GM18507 (cell line): ENCODE measurements at regions not wholly inside any gene's neighbourhood (a gene's known extent, or its start where the extent isn't known, plus 50 kb on each side); places are given as distances from the start of the nearest gene placed in this dataset.

Source experiments
- DNase-seq: peaks from one replicate; pipeline ENCODE4 v3.0.0; 2011; ENCODE audit warnings: low read depth; ENCODE audit not compliant: insufficient read length; ENCODE audit errors: extremely low spot score
- FAIRE-seq: peaks from 2 replicates; lab custom pipeline; 2011; peaks lifted over from hg19 to GRCh38; lab: Jason Lieb, UNC

- FAIRE-seq (no peak), DNase-seq (no peak)
Observed at GRCh38 chr22:49325531-49326395, 501.9 kb downstream of the BRD1 start.

DNA sequence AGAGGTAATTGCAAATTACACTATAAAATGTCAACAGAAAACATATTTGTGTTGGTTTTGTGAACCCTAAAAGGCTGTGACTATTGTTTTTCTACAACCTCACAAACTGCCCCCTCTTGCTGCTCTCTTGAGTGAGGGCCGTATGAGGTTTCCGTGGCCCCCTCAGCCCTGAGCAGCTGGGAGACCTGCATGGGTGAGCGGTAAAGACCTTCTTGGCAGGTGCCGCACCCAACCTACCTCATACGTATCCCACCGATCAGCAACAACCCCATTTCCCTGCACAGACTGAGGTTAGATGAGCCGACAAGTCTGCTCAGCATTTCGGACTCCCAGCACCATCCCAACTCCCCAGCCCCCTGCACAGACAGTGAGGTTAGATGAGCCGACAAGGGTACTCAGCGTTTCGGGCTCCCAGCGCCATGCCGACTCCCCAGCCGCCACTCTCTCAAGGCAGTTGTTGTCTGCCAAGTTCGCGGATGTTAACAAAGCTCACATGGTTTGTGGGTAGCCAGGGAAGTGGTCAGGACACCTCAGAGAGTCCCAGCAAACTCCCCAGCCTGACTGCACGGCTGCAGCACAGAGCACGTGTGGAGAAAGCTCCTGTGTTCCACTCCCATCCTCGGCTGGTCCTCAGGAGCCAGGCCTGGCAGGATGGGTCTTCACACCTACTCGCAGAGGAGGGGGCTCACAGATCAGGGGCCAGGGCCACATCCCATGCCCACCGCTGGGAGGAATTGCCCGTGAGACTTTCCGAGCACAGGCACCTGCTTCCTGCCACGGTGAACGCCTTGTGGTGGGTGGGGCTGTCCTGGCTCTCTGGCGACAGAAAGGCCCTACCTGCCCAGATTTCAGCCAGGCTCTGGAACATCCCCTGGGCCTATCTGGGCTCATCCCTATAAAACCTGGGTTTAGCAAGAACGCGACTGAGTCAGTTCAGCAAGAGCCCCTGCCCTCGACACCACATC is 502.9 kb downstream of the BRD1 start:
- no peak for DNase-seq

DNA sequence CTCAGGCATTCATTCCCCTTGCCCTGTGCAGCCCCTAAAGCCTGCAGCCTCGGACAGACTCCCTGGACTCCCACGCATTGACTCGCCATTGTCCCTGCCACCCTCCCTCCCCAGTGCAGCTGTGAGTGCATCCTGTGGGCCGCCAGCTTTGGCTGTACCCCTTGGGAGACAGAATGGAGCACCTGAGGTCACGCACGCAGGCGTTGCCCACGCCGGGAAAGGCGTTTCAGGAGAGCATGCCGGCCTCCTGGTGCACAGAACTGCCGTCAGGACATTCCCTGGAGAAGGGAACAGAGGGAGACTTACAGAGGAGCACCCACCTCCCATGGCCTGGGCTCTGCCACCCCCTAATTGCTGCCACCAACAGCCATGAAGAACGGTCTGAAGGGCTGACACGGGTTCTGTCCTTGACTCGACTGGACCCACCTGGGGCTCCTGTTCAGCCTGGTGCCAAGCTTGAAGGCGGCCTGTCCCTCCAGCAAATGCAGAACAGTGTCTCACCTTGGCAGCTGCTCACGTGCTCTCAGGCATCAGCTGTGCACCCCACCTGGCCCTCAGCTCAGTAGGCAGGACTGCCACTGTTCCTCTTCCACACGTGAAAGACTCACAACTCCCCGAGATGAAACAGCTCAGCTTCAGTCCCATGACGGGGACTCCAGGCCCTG is 503.8 kb downstream of the BRD1 start:
- DNase-seq (no peak), FAIRE-seq (no peak)

More for the DNA sequence above, 502.9 kb downstream of the BRD1 start:
- FAIRE-seq, result no peak

DNA sequence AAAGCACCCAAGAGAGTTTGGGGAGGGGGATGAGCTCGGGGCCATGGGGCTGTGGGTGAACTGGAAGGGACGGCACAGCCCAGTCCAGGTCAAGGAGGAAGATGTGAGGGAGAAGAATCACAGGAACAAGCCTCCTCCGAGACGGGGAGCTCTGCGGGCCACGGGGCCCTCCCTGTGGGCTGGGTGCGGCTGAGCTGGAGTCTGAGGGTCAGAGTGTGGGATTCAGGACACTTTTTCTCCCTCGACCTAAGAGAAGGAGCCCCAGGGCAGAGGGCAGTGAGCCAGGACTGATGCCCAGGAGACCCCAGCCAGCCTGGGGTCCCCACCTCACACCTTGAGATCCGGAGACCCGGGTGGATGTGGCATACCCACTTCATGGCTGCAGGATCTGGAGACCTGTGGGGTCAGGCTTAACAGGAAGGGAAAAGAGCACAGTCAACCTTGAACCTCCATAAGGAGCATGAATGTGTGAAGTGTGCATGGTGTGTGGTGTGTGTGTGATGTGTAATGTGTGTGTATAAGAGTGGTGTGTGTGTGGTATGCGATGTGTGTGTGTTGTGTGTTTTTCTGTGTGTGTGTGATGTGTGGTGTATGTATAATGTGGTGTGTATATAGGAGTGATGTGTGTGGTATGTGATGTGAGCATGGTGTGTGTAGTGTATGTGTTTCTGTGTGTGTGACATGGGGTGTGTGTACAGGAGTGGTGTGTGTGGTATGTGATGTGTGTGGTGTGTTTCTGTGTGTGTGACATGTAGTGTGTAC is 504.6 kb downstream of the BRD1 start:
- DNase-seq, result no peak
- no peak for FAIRE-seq

GRCh38 chr22:49322231-49322630 is 505.4 kb downstream of the BRD1 start:
- DNase-seq, result no peak
- FAIRE-seq, result no peak

- no peak for DNase-seq
- FAIRE-seq, result no peak
Observed at GRCh38 chr22:49321477-49322055, 506.1 kb downstream of the BRD1 start.

DNA sequence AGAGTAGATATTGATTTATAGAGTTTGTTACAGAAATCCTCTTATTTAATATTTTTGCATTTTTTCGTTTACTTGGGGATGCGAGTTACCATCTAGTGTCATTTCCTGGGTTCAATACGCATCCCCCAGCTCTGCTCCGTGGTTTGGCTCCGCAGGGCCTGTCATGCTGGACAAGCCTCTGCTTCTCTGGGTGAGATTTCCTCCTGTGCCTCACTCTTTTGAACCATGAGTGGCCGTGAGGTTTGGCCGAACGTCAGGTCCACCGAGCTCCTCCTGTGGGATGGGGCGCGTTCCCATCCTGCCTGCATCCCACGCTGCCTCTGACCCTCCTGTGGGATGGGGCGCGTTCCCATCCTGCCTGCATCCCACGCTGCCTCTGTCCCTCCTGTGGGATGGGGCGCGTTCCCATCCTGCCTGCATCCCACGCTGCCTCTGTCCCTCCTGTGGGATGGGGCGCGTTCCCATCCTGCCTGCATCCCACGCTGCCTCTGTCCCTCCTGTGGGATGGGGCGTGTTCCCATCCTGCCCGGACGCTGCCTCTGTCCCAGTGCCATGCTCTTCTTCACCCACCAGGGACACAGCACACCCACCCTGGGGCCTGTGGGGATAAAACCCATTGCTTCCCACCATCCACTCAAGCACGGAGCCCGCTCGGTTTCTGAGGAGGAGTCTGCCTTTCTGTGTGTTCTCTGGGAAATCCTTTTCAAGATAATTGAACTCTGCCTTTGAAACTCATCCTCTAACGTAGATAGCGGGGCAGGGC is 506.8 kb downstream of the BRD1 start:
- DNase-seq (no peak), FAIRE-seq (no peak)

- DNase-seq, result no peak
- no peak for FAIRE-seq
Observed at GRCh38 chr22:49317369-49317768, 510.3 kb downstream of the BRD1 start.

DNA sequence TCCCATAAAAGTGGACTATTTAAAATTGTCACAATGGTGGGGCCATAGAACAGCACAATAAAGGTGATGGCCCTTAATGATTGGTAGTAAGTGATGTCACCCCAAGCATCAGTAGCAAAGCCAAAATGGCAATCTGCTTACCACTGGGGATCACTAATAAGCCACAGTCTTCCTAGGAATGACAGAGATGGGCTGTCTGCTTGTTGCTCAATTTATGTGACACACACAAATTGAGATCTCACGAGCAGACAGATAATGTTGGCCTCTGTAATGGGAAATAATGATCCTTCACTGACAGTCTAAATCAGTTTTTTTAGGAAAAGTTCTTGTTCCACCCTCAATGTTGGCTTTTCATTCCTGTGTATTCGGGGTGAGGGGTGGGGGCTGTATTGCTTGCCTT is 515.1 kb downstream of the BRD1 start:
- FAIRE-seq (no peak), DNase-seq (no peak)

- no peak for FAIRE-seq
- DNase-seq, result no peak
Observed at GRCh38 chr22:49310354-49310753, 517.3 kb downstream of the BRD1 start.

DNA sequence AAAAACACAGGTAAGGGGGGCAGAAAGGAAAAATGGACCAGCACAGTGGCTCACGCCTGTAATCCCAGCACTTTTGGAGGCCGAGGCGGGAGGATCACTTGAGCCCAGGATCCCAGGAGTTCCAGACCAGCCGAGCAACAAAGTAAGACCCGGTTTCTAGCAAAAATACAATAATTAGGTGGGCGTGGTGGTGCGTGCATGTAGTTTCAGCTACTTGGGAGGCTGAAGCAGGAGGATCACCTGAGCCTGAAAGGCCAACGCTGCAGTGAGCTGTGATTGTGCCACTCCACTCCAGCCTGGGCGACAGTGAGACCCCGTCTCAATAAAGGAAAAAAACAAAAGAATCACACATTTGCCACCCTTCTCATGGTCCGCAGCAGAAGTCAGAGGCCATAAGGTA is 519.4 kb downstream of the BRD1 start:
- FAIRE-seq (no peak), DNase-seq (no peak)

- FAIRE-seq (no peak), DNase-seq (no peak)
Observed at GRCh38 chr22:49307870-49308269, 519.8 kb downstream of the BRD1 start.

GRCh38 chr22:49307481-49307830 is 520.2 kb downstream of the BRD1 start:
- FAIRE-seq (no peak), DNase-seq (no peak)

DNA sequence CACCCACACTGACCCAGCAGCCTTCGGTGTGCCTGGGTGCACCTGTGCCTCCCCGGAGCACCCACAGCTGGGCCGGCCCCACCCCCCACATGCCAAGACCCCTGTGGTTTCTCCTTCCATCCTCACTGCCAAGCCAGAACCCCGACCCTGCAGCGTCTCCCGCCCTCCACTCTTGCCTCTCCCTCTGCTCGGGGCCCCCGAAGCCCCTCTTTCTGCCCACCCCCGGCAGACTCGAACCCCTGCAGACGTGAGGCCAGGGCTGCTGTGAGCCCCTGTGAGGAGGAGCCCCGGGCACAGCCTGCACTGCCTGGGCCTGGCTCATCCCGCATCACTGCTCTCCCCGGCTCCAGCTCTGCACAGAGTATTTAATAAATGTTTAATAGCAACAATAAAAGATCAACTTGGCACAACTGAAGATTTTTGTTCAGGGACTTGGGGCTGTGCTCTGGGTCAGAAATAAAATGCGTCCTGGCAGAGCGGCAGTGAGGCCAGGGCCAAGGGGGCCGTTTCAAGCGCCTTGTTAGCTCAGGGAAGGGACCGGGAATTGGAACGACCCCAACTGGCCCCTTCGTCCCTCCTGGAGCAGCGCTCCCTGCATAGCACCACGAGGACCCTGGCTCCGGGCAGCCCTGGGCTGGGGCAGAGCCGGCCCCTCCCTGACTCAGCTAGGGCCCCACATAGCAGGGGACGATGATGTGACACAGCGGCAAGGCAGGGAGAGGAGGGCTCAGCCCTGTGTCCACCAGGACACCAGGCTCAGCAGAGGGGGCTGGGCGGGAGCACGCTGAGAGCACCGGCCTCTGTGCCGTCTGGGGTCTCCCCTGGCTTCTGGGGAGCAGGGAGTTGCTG is 520.8 kb downstream of the BRD1 start:
- FAIRE-seq (no peak), DNase-seq (no peak)

DNA sequence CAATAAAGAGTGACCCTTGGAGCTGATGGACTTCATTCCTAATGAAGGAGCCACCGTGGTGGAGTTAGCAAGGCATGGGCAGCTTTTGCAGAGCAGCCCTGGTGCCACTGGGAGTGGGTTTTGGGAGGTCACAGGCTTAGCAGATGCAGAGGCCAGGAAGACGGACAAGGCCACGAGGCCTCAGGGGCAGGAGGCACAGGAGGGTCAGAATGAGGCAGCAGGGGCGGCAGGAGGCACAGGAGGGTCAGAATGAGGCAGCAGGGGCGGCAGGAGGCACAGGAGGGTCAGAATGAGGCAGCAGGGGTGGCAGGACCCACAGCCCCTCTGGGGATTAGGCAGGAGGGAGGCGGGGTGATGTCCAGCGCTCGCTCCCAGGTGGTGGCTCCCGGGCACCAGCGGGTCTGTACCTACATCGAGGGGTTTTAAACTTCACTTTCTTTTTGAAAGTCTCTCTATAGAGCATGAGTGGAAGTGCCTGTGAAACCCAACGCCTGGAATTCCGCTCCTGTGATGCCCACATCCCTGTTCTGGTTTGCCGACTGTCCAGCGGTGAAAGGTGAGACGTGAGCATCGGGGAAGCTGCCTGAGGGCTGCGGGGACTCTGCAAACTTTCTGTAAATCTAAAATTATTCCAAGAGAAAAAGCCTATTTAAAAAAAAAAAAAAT is 521.6 kb downstream of the BRD1 start:
- DNase-seq (no peak), FAIRE-seq (no peak)

DNA sequence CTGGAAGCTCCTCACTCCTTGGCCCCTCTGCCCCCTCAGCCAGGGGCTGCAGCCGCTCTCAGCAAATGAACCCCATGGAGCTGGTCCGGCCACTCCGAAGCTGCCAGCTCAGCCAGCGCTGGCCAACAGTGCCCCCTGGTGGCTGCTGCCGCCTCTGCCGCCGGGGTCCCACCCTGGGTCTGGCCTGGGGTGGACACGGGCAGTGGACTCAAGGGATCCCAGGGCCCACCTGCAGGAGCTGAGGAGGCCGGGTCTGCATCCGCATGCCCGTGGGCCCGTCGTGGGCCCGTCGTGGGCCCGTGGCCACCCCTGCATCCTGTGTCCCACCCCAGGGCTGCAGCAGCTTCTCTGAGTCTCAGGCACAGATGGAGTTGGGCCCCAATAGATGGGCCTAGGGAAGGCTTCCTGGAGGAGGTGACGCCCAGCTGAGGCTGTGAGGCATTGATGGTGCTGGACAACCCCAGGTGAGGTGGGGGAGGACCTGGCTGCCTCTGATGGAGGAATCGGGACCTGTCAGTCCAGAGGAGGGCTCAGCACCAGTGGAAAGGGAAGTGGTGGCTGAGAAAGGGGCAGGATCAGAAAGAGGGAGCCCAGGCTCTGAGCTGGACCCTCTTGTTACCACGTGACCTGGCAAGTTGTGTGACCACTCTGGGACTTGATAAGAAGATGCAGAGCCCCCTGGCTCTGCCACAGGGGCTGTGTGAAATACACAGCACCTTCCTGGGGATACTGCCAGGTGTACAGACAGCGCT is 522.3 kb downstream of the BRD1 start:
- peak; percentile 11 for DNase-seq
- no peak for FAIRE-seq
